Omental fat pad (tissue), 3 donors: ENCODE measurements at regions not wholly inside any gene's neighbourhood (a gene's known extent, or its start where the extent isn't known, plus 50 kb on each side); places are given as distances from the start of the nearest gene placed in this dataset.

Source experiments
- ATAC-seq: fragments of 150-250 bp; one replicate; pipeline ENCODE4 v1.9.1; 2016; ENCODE audit warnings: mild to moderate bottlenecking, moderate library complexity; ENCODE audit not compliant: low FRiP score
- DNase-seq: peaks from one replicate; pipeline ENCODE4 v3.0.0-alpha.2; 2019; ENCODE audit warnings: low spot score
- TF ChIP-seq, protein P1 (sequence below), 3 donors: fragments of 450-650 bp; IDR thresholded peaks; one replicate each; pipeline ENCODE4 v1.5.1; 2016 to 2017; ENCODE audit warnings: antibody characterized with exemption in 3 of 3, mild to moderate bottlenecking in 3 of 3, moderate library complexity in 2 of 3

DNA sequence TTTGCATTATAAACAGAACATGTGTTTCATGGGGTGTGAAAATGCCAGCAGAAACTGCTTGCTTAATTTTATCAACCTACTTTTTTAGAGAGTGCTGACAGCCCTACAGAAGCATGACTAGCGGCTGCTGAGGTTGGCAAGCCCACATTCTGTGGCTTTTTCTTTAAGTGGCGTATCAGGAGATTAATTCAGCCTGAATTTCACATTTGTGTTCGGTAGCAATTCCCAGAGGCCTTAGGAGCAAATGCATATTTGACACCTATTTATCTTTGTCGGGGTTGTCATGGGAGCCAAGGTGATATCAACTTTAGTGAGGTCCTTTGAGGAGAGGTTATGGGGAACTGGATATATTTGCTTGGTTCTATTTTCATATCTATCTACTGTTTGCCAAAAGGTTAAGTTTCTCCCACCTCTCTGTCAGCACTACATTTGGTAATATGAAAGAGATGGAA lies 140.9 kb downstream of the KCNJ2 start:
- TF ChIP-seq, protein P1, sequence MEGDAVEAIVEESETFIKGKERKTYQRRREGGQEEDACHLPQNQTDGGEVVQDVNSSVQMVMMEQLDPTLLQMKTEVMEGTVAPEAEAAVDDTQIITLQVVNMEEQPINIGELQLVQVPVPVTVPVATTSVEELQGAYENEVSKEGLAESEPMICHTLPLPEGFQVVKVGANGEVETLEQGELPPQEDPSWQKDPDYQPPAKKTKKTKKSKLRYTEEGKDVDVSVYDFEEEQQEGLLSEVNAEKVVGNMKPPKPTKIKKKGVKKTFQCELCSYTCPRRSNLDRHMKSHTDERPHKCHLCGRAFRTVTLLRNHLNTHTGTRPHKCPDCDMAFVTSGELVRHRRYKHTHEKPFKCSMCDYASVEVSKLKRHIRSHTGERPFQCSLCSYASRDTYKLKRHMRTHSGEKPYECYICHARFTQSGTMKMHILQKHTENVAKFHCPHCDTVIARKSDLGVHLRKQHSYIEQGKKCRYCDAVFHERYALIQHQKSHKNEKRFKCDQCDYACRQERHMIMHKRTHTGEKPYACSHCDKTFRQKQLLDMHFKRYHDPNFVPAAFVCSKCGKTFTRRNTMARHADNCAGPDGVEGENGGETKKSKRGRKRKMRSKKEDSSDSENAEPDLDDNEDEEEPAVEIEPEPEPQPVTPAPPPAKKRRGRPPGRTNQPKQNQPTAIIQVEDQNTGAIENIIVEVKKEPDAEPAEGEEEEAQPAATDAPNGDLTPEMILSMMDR (IDR thresholded peaks at IDR 0.05): no peak
- no peak for DNase-seq
- ATAC-seq: no peak

DNA sequence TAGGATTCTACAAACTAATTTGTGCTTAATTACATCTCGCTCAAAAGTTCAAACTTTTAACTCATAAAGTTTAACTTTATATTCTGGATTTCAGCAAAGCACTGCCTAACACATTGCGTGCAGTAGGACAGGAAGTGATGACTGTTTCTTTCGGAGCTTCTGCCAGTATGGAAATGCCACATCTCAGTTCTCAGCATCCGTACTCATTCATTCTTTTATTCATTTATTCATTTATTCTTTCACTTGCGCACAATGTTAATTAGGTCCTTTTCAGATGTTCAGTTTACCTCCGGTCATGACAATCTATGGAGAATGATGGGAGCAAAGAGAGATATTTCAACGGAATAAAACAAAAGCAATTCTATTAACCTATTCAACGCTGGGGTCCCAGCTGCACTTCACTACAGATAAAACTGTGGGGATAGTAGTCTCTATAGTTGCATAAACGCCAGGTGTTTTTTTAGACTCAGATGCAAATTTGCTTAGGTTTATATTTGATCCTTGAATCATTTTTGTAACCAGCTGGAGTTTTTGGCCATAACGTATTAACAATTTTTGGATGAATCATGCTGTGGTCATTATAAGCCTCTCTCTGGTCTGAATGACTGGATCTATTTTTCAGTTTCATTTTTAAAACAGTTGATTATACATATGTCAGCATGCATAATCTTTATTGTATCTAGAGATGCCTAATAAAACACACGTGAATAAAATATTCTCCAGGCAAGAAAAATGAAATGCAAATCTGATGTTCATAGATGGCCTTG lies 143.9 kb downstream of the KCNJ2 start:
- DNase-seq (no peak), ATAC-seq (no peak)
- TF ChIP-seq, protein P1 (IDR thresholded peaks at IDR 0.05): no peak

DNA sequence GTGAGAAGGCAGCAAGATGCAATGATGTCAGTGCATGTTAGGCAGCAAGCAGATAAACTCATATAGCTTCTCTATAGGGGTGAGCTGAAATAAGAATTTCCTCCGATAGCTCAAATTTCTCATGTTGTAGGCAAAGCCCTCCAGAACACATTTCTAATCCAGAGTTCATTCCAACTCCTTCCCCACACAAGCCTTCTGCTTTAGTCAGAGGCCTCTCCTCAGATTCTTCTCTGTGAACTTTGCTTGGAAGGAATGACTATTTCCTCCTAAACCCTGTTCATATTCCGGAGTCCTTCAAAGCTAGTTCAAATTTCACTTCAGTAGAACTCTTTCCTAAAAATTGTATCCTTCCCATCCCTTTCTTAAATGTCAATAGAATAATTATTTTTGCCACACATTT lies 144.8 kb downstream of the KCNJ2 start:
- TF ChIP-seq, protein P1 (IDR thresholded peaks at IDR 0.05): no peak
- DNase-seq: no peak
- no peak for ATAC-seq

DNA sequence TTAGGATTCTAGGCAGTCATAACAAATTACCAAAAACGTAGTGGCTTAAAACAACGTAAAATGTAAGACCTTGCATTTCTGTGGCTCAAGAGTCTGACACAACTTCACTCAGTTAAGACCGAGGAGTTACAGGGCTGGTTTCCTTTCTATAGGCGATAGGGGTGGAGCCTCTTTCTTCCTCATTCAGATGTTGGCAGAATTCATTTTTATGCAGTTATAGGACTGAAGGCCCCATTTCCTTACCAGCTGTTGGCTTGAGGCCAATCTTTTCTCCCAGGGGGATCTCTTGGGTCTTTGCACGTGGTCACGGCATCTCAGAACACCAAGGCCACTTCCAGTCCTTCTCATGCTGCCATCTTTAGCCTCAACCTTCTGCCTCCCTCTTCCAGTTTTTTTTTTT lies 145.2 kb downstream of the KCNJ2 start:
- TF ChIP-seq, protein P1 (IDR thresholded peaks at IDR 0.05): no peak
- ATAC-seq (no peak), DNase-seq (no peak)

DNA sequence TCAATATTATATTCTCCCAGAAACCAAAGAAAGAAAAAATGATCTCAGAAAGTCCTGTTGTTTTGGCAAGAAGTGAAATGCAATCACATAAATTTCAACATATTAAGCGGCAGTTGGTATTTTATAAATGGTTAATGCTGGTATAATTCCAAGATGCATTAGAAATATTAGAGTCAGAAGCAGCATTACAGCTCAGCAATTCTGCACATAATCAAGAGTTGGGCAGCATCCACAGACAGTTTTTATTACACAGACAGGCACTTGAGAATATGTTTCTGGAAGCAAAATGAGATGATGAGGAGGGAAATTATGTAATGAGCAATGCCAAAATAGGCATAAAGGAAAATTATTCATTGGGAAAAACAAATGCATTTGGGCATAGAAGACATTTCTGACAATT lies 148.1 kb downstream of the KCNJ2 start:
- TF ChIP-seq, protein P1 (IDR thresholded peaks at IDR 0.05): no peak
- ATAC-seq (no peak), DNase-seq (no peak)

DNA sequence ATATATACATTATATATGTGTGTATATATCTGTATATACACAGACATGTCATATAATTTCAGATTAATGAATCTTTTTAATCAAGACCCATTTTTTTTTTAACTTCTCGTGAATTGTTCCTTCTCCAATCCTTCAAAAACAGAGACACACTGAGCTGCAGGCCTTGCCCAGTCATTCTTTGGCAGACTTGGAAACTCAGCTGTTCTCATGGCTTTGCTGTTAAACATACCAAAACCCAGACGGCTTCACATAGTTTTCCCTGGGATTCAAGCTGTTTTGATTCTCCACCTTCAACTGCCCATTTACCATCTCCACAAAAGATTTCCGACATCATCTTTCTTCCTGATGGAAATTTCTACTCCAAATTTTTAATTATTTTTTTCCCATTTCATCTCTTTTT lies 148.7 kb downstream of the KCNJ2 start:
- no peak for DNase-seq
- ATAC-seq: no peak
- TF ChIP-seq, protein P1 (IDR thresholded peaks at IDR 0.05): no peak

DNA sequence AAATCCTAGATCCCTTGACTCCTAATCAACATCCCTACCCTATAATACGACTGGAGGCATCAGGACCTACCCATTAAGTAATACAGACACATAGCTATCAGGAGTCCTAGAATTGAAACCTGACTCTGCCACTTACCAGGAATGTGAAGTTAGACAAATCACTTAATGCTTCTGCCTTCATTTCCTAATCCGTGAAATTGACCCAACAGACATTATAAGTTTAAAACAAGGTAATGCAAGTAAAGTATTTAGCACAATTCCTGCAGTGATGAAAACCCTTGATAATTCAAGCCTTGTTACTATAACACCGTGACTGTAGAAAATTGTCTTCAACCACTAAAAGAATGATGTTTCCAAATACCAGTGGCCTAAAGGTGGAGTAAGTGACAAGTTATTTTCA lies 150.2 kb downstream of the KCNJ2 start:
- DNase-seq: no peak
- TF ChIP-seq, protein P1 (IDR thresholded peaks at IDR 0.05): no peak
- ATAC-seq: no peak
